Activated CD8-positive, alpha-beta memory T cell treated with anti-CD3 and anti-CD28 coated beads for 4 hours (primary cell): ENCODE measurements at regions not wholly inside any gene's neighbourhood (a gene's known extent, or its start where the extent isn't known, plus 50 kb on each side); places are given as distances from the start of the nearest gene placed in this dataset.

ENCODE experiments used
- DNase-seq, 2 donors: peaks; one replicate each; pipeline ENCODE4 v3.0.0-alpha.2; 2020; ENCODE audit warnings: low read depth in 2 of 2

- DNase-seq, result no peak
These were observed 123.9 kb upstream of the DPYD start for GRCh38 chr1:98044766-98045165.

- no peak for DNase-seq
These were observed 123.3 kb upstream of the DPYD start for GRCh38 chr1:98044071-98044697.

GRCh38 chr1:98035602-98036002 is 114.8 kb upstream of the DPYD start:
- no peak for DNase-seq

- DNase-seq, result no peak
These were observed 113.7 kb upstream of the DPYD start for GRCh38 chr1:98034505-98034904.

GRCh38 chr1:98032958-98033357 is 112.1 kb upstream of the DPYD start:
- no peak for DNase-seq

- DNase-seq, result no peak
These were observed 110.1 kb upstream of the DPYD start for GRCh38 chr1:98030976-98031375.

GRCh38 chr1:98030483-98030882 is 109.6 kb upstream of the DPYD start:
- DNase-seq, result no peak

GRCh38 chr1:98028800-98029199 is 108.0 kb upstream of the DPYD start:
- DNase-seq, result no peak

GRCh38 chr1:98027103-98027705 is 106.4 kb upstream of the DPYD start:
- DNase-seq, result no peak

- no peak for DNase-seq
These were observed 105.0 kb upstream of the DPYD start for GRCh38 chr1:98025858-98026257.

- DNase-seq, result no peak
These were observed 100.3 kb upstream of the DPYD start for GRCh38 chr1:98021126-98021525.

GRCh38 chr1:98019747-98020146 is 98.9 kb upstream of the DPYD start:
- no peak for DNase-seq

GRCh38 chr1:98018074-98018473 is 97.2 kb upstream of the DPYD start:
- no peak for DNase-seq

GRCh38 chr1:98017184-98017583 is 96.3 kb upstream of the DPYD start:
- no peak for DNase-seq

GRCh38 chr1:98008373-98008772 is 87.5 kb upstream of the DPYD start:
- DNase-seq, result no peak

- no peak for DNase-seq
These were observed 84.6 kb upstream of the DPYD start for GRCh38 chr1:98005326-98006010.

GRCh38 chr1:98003442-98003841 is 82.6 kb upstream of the DPYD start:
- no peak for DNase-seq

- DNase-seq, result no peak
These were observed 81.5 kb upstream of the DPYD start for GRCh38 chr1:98002288-98002687.

GRCh38 chr1:98001764-98002163 is 80.9 kb upstream of the DPYD start:
- no peak for DNase-seq

GRCh38 chr1:97999320-97999719 is 78.5 kb upstream of the DPYD start:
- DNase-seq, result no peak

- no peak for DNase-seq
These were observed 76.0 kb upstream of the DPYD start for GRCh38 chr1:97996880-97997279.

- DNase-seq, result no peak
These were observed 68.4 kb upstream of the DPYD start for GRCh38 chr1:97989094-97989680.
